Suppressor macrophage (primary cell): ENCODE measurements at regions not wholly inside any gene's neighbourhood (a gene's known extent, or its start where the extent isn't known, plus 50 kb on each side); places are given as distances from the start of the nearest gene placed in this dataset.

ENCODE experiments used
- DNase-seq, 4 experiments: peaks; one replicate each; pipeline ENCODE4 v3.0.0-alpha.2; 2020 to 2022

GRCh38 chr1:221806236-221806635, 64.3 kb upstream of the DUSP10 start:
- no peak for DNase-seq

GRCh38 chr1:221805121-221805520, 63.2 kb upstream of the DUSP10 start:
- peak in 2 of 4 experiments; percentile 28 to 38 for DNase-seq

- DNase-seq: no peak
Measured at GRCh38 chr1:221804303-221804702, 62.4 kb upstream of the DUSP10 start.

GRCh38 chr1:221801773-221802516, 60.1 kb upstream of the DUSP10 start:
- DNase-seq: no peak

GRCh38 chr1:221801251-221801661, 59.4 kb upstream of the DUSP10 start:
- no peak for DNase-seq

- DNase-seq: no peak
Measured at GRCh38 chr1:221800831-221801230, 58.9 kb upstream of the DUSP10 start.

GRCh38 chr1:221797506-221797905, 55.6 kb upstream of the DUSP10 start:
- DNase-seq: peak in 3 of 4 experiments; percentile 42 to 66 (median 58)

GRCh38 chr1:221796700-221797099, 54.8 kb upstream of the DUSP10 start:
- no peak for DNase-seq

GRCh38 chr1:221795380-221795779, 53.5 kb upstream of the DUSP10 start:
- DNase-seq: peak in 3 of 4 experiments; percentile 38 to 59 (median 52)

- no peak for DNase-seq
Measured at GRCh38 chr1:221794935-221795334, 53.0 kb upstream of the DUSP10 start.

GRCh38 chr1:221794079-221794670, 52.3 kb upstream of the DUSP10 start:
- peak in 1 of 4 experiments; percentile 41 for DNase-seq

- no peak for DNase-seq
Measured at GRCh38 chr1:221793439-221794078, 51.7 kb upstream of the DUSP10 start.

- no peak for DNase-seq
Measured at GRCh38 chr1:221791846-221792245, 50.0 kb upstream of the DUSP10 start.
